Liver (tissue), 3 donors: ENCODE measurements at regions not wholly inside any gene's neighbourhood (a gene's known extent, or its start where the extent isn't known, plus 50 kb on each side); places are given as distances from the start of the nearest gene placed in this dataset.

Experiments
- ATF3 ChIP-seq: IDR thresholded peaks from 2 replicates; pipeline ENCODE4 v1.6.1; 2016; ENCODE audit warnings: antibody characterized with exemption
- CTCF ChIP-seq: fragments of 150-350 bp; IDR thresholded peaks from 2 replicates; pipeline ENCODE4 v1.5.1; 2017; ENCODE audit warnings: improper control_type of control experiment, low read depth, low read length; ENCODE audit not compliant: missing input control
- EGR1 ChIP-seq, 2 donors: IDR thresholded peaks; 2 replicates each; pipeline ENCODE4 v1.6.1; 2016 to 2018; ENCODE audit warnings: antibody characterized with exemption in 2 of 2, low read depth in 2 of 2
- FOXA1 ChIP-seq: IDR thresholded peaks from 2 replicates; pipeline ENCODE4 v1.6.1; 2016; ENCODE audit warnings: antibody characterized with exemption
- GABPA ChIP-seq, 2 donors: IDR thresholded peaks in 1 of 2; conservative IDR thresholded peaks in 1 of 2; 2 replicates each; pipeline ENCODE4 v1.6.1; 2016; ENCODE audit warnings: antibody characterized with exemption in 2 of 2, mild to moderate bottlenecking in 1 of 2, moderate library complexity in 1 of 2
- MAX ChIP-seq: IDR thresholded peaks from 2 replicates; pipeline ENCODE4 v1.6.1; 2016; ENCODE audit warnings: antibody characterized with exemption
- NR2F2 ChIP-seq: IDR thresholded peaks from 2 replicates; pipeline ENCODE4 v1.6.1; 2016; ENCODE audit warnings: antibody characterized with exemption
- REST ChIP-seq: IDR thresholded peaks from 2 replicates; pipeline ENCODE4 v1.6.1; 2016; ENCODE audit warnings: antibody characterized with exemption, mild to moderate bottlenecking
- RXRA ChIP-seq, 2 donors: IDR thresholded peaks; 2 replicates each; pipeline ENCODE4 v1.6.1; 2017 to 2018; ENCODE audit warnings: antibody characterized with exemption in 2 of 2, mild to moderate bottlenecking in 1 of 2
- SP1 ChIP-seq: IDR thresholded peaks from 2 replicates; pipeline ENCODE4 v1.6.1; 2018; ENCODE audit warnings: antibody characterized with exemption, mild to moderate bottlenecking
- TAF1 ChIP-seq: conservative IDR thresholded peaks from 2 replicates; pipeline ENCODE4 v1.6.1; 2016; ENCODE audit warnings: antibody characterized with exemption, mild to moderate bottlenecking
- ZBTB33 ChIP-seq: IDR thresholded peaks from 2 replicates; pipeline ENCODE4 v1.6.1; 2016; ENCODE audit warnings: antibody characterized with exemption
- donor health status: healthy.
- donor health status: healthy.

- no peak for TF ChIP-seq SP1
- TF ChIP-seq CTCF: no peak
- no peak for TF ChIP-seq REST
- TF ChIP-seq MAX: no peak
- no peak for TF ChIP-seq TAF1
- no peak for TF ChIP-seq NR2F2
- TF ChIP-seq ATF3: no peak
- TF ChIP-seq RXRA (IDR thresholded peaks at IDR 0.05): no peak
- TF ChIP-seq GABPA (IDR thresholded peaks at IDR 0.05 in 1 of 2, conservative IDR thresholded peaks at IDR 0.05 in 1 of 2): no peak
- TF ChIP-seq FOXA1: no peak
- no peak for TF ChIP-seq ZBTB33
- no peak for TF ChIP-seq EGR1 (IDR thresholded peaks at IDR 0.05; ENCODE audit: low read depth in 2 of 2)
Observed at GRCh38 chr4:152044331-152045036, 283.7 kb upstream of the GATB start.
